Left hindlimb (tissue), 1 donor: ENCODE measurements at regions not wholly inside any gene's neighbourhood (a gene's known extent, or its start where the extent isn't known, plus 50 kb on each side); places are given as distances from the start of the nearest gene placed in this dataset.

ENCODE experiments used
- DNase-seq: peaks from one replicate; pipeline ENCODE4 v3.0.0-alpha.2; 2018

GRCh38 chr10:113446739-113447138, 106.1 kb upstream of the HABP2 start:
- no peak for DNase-seq

DNA sequence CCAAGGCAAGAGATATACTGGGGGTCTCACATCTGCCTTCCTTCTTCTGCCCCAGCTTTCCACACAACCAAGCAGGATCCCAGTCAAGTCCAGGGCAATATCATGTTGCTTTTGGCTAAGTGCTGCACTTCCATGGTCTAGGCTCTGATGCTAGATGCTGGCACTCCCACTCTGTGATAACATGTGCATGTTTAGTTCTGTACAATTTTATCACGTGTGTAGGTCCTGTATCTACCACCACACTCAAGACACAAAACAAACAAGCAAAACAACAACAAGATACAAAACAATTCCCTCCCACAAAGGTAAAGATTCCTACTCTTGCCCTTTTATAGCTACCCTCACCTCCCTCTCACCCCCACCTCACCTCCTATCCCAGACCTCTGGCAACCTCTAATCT, 105.6 kb upstream of the HABP2 start:
- DNase-seq, result no peak

DNA sequence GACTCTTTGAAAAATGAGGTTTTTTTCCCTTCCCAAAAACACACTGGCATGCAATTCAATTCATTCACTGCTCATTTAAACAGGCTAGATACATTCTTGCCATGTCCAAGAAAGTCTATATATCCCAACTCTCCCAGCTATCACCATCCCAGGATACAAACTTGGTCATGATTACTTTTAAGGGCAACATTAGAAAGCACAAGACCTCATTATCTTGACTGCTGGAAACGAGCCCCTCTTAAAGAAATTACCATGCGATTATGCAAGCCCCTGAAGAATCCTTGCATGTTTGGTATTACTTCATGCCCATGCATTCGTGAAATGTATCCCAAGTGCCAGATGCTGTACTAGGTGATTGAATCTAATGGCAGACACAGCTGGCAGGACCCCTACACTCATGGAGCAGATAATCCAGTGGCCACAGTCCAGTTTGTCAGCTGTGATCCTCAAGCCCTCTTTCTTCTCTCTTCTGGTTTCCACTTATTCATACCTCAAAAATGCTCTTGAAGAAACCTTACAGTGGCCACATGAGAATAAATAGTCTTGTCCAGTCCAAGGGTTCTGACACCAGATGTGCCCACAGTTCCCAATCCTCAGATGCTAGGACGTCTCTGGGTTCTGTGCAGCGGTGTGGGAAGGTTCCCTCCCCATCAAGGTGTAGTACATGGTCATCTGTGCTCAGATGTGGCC, 103.7 kb upstream of the HABP2 start:
- no peak for DNase-seq

DNA sequence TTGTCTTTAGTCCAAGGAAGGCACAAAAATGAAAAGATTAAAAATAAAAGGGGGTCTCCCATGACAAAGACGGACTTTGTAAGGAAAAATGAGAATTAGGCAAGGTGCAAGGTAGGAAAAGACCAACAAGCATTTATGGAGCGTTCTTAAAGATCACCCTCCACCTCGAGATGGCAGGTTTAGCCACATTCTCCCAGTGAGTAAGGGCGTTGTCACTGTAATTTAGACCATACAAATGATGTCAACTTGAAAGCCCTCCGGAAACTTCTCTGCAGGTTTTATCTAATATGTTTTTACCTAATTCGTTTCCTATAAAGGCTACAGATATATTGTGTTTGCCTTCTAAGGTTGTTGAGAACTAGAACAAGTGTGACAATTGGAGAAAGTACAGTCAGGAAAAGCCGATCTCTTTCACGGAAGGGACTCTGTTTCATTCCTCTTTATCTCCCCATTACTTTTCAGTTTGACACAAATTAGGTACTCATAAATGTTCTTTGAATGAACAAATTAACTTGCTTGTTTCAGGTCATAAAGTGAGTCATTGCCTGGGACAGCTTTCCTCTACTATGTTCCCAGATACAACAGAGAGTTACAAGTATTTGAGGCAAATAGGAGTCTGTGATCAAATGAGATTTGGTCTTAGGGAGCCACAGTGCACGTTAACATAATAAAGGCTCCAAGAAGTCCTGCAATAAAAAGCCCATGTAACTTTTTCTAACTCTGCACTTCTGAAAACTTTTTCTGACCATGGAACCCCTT, 102.6 kb upstream of the HABP2 start:
- no peak for DNase-seq

- DNase-seq, result no peak
Measured at GRCh38 chr10:113450906-113451305, 101.9 kb upstream of the HABP2 start.

GRCh38 chr10:113452146-113452845, 100.6 kb upstream of the HABP2 start:
- DNase-seq, result no peak

- DNase-seq, result no peak
Measured at GRCh38 chr10:113453351-113453750, 99.5 kb upstream of the HABP2 start.

DNA sequence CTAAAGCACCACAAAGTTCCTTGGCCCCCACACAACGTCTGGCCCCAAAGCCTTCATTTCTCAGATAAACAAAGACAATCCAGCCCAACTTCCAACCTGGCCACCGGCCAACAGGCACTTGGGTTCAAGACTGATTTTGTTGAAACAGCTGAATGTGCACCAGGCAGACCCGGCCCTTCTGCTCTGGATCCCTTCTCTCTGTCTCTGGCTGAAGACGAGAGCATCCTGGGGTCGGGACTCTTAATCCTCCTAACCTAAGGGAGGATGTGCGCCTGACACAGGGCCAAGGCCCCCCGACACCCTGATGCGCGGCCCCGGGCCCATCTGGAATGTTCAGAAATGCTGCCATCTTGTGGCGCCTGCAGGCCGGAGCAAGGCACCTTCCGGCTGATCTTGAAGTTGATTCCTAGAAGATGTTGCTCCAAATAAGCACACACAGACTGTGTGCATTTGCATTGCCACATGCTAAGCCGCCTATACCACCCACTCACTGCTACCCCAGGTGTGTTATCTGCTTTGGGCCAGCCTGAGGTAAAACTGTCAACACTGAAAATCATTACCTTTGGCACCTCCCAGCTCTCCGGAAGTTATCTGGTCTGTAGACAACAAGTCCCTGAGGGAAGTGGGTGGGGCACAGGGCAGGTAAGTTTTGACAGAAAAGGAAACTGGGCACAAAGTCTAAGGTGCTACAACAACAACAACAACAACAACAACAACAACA, 98.4 kb upstream of the HABP2 start:
- DNase-seq, result peak; percentile 74

DNA sequence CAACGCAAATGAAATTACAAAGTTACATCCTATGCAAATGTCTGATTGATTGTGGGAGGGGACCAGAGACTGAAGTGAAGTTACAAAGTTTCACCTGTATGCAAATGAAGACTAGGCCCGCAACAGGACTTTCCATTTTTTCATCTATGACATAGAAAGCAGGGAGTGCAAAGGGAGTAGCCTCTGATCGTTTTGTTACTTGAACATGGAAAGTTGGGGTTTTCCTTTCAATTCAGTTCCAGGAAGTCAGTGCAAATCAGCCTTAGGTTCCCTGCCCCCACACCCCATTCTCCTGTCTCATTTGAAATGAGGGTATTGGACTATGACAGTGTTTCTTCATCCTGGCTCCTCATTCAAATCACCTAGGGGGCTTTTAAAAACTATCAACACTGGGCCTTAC, 96.9 kb upstream of the HABP2 start:
- DNase-seq, result no peak

DNA sequence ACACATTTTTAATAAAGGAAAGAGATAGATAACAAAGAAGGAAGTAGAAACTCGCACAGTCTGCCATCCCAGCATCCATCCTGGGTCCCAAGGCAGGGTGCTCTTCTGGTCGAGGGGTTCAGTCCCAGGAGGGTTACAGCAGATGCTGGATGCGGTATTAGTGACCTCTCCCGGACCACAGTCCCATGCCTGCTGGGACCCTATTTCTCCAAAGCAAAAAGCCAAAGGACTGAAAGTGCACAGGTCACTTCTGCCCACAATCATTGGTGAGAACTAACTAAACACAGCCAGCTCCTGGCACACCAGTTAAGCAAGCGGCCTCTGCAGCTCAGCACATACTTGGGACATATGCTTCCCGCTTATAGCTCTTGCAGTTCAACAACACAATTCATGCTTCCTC, 96.1 kb upstream of the HABP2 start:
- no peak for DNase-seq

GRCh38 chr10:113457408-113457807, 95.4 kb upstream of the HABP2 start:
- DNase-seq, result no peak

DNA sequence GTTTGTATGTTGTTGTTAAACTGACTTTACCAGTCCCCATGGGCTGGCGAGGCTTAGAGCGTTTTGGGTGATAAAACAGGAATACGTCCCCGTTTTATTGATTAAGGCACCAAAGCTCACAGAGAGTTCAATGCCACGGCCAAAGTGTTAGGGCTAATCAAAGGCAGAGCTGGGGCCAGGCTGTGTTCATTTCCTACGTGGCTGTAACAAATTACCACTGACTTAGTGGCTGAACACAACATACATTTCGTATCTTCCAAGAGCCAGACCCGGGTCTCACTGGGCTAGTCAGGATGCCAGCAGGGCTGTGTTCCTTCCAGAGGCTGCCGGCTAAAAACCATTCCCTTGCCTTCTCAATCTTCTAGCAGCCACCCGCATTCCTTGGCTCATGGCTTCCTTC, 94.4 kb upstream of the HABP2 start:
- DNase-seq, result no peak

- no peak for DNase-seq
Measured at GRCh38 chr10:113458944-113459343, 93.9 kb upstream of the HABP2 start.

DNA sequence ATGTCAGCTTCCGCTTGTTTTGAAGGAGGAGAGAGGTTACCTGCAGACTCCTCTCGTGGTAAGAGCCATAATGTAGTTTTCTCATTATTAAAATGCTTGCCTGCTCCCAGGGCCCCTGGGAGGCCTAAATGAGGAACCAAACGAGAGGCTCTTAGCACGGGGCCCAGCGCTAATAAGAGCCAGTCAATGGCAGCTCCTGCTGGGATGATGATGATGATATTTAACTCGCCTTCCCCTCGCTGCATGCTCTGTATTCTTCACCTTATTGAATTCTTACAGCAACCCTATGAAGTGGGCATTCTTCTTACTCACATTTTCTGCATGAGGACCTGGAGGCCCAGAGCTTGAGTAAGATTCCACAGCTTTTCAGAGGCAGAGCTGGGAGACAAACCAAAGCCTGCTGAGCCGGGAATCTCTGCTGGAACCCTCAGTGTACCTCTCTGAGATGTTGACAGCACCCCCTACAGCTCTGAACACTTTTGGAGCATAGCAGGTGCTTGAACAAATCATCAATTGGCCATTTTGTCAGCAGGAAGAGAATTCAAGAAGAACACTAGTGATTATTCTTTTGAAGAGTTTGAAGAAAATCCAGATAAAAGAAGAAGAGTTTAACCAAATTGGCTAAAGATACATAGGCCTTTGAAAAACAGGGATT, 93.1 kb upstream of the HABP2 start:
- no peak for DNase-seq

DNA sequence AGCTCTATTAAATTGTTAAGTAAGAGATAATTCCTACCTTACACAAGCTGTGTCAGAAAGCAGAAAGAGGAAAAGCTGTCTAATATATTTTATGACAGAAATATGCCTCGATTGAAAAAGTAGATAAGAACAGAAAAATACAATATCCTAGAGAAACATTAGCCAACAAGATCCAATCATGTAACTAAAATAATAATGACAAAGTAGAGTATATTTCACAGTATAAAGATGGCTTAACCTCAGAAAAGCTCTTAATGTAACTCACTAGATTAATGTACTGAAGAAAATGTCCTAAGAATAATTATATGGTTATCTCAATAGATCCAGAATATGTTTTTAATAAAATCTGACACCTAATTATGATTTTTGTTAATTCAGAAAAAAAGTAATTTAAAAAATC, 89.8 kb upstream of the HABP2 start:
- DNase-seq, result no peak

- DNase-seq, result peak; percentile 66
Measured at GRCh38 chr10:113463777-113464176, 89.1 kb upstream of the HABP2 start.

- DNase-seq, result no peak
Measured at GRCh38 chr10:113469796-113470195, 83.1 kb upstream of the HABP2 start.

DNA sequence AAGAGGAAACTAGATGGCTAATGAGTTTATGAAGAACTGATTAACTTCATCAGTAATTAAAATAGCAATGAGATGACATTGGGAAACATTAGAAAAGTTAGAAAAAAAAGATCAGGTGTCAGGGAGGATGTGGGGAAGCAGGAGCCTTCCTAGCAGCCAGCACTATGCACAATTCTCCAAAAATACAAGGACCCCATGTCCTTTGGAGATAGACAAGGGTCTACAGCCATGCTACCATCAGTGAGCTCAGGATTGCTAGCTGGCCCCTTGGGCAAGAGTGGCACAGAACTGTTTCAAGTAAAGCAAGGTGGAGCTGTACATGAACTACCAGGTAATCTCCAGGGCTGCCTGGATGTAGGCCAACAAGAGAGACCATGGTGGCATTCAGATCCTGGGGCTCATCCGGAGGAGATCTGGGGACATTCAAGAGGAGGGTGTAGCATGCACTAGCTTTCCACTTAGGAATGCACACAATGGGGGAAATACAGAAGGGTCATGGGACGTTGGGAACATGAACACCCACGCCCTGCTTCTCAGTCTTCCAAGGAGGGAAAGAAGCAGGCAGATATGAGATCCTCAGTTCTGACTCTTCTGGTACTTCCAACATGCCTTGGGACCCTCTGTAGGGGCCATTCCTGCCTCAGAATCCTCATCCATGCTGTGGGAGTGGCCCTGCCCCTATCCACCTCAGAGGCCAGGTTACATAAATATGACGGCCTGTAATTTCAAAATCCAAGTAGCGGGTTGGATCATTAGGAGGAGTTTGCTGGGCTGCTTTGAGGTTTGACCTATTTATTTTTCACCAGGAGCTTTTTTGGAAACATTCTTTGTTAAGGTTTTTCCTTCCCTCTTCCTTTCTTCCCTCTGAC, 82.2 kb upstream of the HABP2 start:
- DNase-seq, result no peak

- DNase-seq, result no peak
Measured at GRCh38 chr10:113471241-113471996, 81.4 kb upstream of the HABP2 start.

DNA sequence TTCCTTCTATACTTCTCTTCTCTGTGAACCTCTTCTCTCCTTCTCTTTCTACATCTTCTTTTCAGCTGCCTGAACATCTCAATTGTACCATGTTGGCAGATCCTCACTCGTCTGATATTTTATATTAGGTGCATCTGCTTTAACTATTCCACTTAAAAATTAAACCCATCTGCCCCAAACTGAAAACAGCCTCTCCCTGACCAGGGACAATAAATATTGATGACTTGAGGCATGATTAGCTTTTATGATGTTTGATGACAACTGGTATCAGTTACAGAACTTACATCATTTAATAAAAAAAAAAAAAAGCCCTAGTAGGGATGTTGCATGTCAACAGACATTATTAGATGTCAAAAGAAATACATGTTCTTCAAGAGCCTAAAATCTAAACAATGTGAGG, 79.8 kb upstream of the HABP2 start:
- DNase-seq, result no peak

DNA sequence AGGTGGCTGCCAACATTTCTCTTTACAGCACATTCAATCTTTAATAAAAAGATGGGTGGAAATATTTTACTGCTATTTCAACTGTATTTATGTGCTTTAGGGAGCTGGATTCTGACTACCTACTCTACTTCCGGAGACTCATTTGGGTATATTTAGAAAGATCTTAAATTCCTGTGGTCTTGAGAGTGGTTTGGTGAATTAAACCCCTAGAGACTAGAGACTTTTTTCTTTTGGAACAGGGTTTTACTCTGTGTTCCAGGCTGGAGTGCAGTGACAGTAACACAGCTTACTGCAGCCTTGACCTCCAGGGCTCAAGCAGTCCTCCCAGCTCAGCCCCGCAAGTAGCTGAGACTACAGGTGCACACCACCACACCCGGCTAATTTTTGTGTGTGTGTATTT, 79.0 kb upstream of the HABP2 start:
- DNase-seq, result no peak
